HG03108 (cell line): ENCODE measurements at regions not wholly inside any gene's neighbourhood (a gene's known extent, or its start where the extent isn't known, plus 50 kb on each side); places are given as distances from the start of the nearest gene placed in this dataset.
"Not testable (repeated sequence)": the region's sequence is repeated elsewhere in the genome, so short reads cannot be mapped to it uniquely, and the experiment has no call there.

Experiments
- ATAC-seq: cut with Tn5 transposase; IDR thresholded peaks from one replicate; pipeline ENCODE4 v1.9.1; 2021; ENCODE audit warnings: moderate library complexity; ENCODE audit not compliant: unreplicated experiment

- ATAC-seq, result no peak
Measured at GRCh38 chr15:81828135-81828534, 217.7 kb downstream of the MEX3B start.

GRCh38 chr15:81825136-81825535 lies 220.7 kb downstream of the MEX3B start:
- ATAC-seq, result no peak

DNA sequence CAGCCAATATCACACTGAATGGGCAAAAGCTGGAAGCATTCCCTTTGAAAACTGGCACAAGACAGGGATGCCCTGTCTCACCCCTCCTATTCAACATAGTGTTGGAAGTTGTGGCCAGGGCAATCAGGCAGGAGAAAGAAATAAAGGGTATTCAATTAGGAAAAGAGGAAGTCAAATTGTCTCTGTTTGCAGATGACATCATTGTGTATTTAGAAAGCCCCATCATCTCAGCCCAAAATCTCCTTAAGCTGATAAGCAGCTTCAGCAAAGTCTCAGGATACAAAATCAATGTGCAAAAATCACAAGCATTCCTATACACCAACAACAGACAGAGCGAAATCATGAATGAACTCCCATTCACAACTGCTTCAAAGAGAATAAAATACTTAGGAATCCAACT lies 223.2 kb downstream of the MEX3B start:
- ATAC-seq, result not testable (repeated sequence)

DNA sequence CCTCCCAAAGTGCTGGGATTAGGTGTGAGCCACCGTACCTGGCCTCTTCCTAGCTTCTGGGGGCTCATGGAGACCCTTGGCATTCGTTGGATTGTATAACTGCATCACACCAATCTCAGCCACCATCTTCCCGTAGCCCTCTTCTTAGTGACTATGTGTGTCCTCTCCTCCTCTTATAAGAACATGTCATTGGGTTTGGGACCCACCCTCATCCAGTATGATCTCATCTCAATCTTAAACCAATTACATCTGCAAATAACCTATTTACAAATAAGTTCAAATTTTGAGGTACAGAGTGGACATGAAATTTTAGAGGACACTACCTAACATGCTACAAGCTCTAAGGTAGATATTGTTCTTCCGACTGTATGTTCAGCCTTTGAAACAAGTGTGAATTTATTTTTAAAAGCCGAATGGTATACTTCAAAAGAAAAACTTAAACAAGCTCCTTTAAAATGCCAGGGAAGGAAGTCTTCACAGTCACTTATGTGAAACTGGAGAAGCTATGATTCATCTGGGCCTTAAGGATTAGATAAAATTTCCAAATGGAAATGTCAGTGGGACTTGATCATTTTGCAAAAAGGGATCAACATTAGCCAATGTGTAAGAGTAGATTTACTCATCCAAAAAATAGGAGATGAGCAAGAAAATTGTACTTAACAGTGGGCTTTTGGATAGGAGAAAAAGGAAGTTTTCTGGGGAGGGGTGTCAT lies 225.7 kb downstream of the MEX3B start:
- no peak for ATAC-seq

DNA sequence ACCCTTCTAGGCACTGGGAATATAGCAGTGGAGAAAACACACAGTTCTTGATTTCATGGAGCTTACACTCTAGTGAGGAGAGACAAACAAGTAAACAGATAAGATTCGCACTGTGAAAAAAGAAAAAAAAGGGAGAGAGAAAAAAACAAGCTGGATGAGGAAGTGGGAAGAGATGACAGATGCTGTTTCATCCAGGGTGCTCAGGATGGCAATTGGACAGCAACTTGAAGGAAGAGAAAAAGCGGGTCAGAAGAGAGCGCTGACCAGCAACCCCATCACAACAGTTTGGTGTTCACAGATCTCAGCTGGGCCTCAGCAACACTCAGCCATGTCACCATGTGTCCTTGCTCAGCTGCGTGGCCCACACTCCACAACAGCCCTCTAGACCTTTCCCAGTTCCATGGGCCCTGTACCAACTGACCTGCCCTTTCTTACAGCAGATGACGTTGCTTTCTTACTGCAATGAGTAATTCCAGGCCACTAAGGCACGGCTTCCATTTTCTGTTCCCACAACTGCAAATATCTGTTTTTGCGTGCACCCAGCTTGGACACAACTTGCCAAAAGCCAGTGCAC lies 230.8 kb downstream of the MEX3B start:
- ATAC-seq, result no peak

GRCh38 chr15:81813215-81813614 lies 232.6 kb downstream of the MEX3B start:
- no peak for ATAC-seq

DNA sequence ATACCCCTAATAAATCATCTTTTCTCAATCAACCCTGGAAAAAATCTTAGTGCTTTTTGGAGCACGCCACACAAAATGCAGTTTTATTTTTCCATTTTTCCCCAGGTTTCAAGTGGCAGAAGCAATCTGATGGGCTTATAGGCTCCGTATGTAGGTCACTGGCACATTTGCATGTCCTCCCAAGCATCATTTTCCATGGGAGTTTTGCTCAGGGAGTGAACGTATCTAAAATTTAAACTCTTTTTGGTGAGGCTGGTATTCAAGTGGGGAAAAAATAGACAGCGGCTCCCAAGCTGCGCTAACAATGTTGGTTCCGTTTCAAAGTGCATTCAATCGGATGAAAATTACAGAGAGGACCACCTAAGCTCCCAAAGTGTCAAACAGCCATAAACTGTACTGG lies 233.4 kb downstream of the MEX3B start:
- ATAC-seq, result no peak

GRCh38 chr15:81811736-81812135 lies 234.1 kb downstream of the MEX3B start:
- ATAC-seq, result no peak

DNA sequence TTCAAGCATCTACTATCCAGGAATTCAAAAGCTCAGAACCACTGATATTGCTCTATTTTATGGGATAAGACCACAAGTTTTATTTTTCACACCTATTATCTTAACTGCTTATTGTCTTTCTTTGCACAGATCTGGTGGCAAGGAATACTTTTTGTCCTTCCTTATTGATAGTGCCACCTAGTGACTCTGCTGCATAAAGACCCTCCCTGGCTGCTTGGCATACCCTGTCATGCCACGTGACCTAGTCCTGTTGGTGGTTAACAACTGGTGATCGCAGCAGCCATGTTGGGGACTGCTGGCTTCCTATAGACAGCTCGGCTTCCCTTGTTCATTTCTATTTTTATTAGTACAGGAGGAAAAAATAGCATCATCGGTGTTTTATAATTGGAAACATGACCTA lies 236.3 kb downstream of the MEX3B start:
- no peak for ATAC-seq

GRCh38 chr15:81807806-81808205 lies 238.0 kb downstream of the MEX3B start:
- ATAC-seq, result no peak

DNA sequence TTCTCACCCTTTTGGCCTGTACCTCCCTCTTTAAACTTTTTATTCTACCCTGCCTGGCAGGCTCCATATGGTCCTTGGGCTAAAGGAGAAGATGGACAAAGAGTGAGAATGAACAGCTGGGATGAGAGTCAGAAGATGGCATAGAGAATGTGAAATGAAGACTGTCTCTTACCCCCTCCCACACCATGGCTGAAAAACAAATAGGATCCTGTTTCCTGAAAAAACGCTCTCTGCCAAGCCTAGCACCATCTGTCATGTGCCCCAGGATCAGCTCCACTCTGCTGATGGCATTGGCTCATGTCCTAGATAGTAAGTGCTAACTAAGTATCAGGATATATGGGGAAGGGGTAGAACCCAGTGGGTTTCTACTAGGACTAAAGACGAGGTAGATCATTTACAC lies 238.6 kb downstream of the MEX3B start:
- no peak for ATAC-seq

GRCh38 chr15:81795899-81796298 lies 249.9 kb downstream of the MEX3B start:
- no peak for ATAC-seq

- ATAC-seq, result no peak
Measured at GRCh38 chr15:81792646-81793045, 253.2 kb downstream of the MEX3B start.

- not testable (repeated sequence) for ATAC-seq
Measured at GRCh38 chr15:81791322-81791721, 254.5 kb downstream of the MEX3B start.

- no peak for ATAC-seq
Measured at GRCh38 chr15:81789403-81789802, 256.4 kb downstream of the MEX3B start.

DNA sequence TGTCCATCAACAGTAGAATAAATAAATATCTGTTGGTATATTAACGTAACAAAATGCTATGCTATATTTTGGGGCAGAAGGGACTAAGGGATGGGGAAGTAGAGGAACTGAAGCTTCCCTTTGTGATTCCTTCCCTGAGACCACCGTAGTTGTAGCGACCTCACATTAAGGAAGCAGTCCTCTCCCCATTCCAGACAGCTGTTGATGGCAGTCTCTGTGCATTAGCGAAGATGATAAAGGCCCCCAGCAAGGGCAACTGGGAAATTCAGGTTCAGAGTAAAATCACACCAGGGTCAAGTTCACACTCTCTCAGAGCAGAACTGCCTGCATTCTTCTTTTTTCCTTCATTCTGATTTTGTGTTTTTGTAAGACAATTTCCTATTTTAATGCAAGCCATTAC lies 259.0 kb downstream of the MEX3B start:
- ATAC-seq, result no peak

- ATAC-seq, result no peak
Measured at GRCh38 chr15:81785679-81786078, 260.1 kb downstream of the MEX3B start.

DNA sequence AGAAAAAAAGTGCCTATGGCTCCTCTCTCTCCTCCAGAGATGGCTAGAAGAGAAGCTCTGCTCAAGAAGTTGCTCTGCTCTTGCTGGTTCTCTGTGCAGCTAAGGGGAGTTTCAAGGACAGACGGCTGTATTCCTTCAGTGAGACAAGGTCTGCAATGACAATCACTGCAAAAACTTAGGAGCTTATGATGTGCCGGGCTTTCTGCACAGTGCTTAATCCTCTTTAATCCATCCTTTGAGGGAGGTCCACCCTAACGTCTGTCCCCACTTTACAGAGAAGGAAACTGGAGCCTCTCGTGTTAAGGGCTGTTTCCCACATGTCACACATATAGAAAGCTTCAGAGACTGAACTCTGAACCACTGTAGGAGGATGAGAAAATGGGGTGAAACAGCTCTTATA lies 260.6 kb downstream of the MEX3B start:
- ATAC-seq, result no peak

GRCh38 chr15:81784751-81785150 lies 261.1 kb downstream of the MEX3B start:
- no peak for ATAC-seq

- no peak for ATAC-seq
Measured at GRCh38 chr15:81783586-81783985, 262.2 kb downstream of the MEX3B start.

- no peak for ATAC-seq
Measured at GRCh38 chr15:81783076-81783475, 262.7 kb downstream of the MEX3B start.

- ATAC-seq, result no peak
Measured at GRCh38 chr15:81781395-81781794, 264.4 kb downstream of the MEX3B start.

DNA sequence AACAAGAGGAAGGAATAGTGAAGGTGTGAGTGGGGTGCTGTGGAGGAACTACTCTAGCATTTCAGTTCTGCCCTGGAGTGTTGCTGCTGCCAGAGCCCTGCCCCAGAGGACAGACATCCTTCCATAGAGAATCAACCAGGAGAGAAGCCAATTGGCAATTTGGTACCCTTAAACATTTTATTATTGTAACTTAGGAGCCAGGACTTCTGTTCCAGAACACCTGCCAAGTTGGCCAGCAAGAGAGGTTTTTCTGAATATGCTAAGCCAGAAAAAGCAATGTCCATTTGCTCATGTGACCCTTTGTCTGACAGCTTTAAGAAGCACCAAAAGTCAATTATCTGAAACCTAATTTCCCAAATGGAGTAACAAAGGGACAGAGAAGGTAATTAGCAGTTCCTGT lies 264.9 kb downstream of the MEX3B start:
- ATAC-seq, result no peak
